Uterus (tissue), 2 donors: ENCODE measurements at regions not wholly inside any gene's neighbourhood (a gene's known extent, or its start where the extent isn't known, plus 50 kb on each side); places are given as distances from the start of the nearest gene placed in this dataset.

Experiments
- CTCF ChIP-seq, 4 experiments: fragments of 200-600 bp in 2 of 4; fragments of 450-650 bp in 2 of 4; sonication (generic) in 2 of 4; IDR thresholded peaks; one replicate each; pipeline ENCODE4 v1.5.1; 2016 to 2019; ENCODE audit warnings: antibody characterized with exemption in 4 of 4, mild to moderate bottlenecking in 2 of 4, moderate library complexity in 1 of 4
- POLR2A ChIP-seq, 2 donors: fragments of 450-650 bp; IDR thresholded peaks; one replicate each; pipeline ENCODE4 v1.6.1; 2016; ENCODE audit warnings: antibody characterized with exemption in 2 of 2, mild to moderate bottlenecking in 1 of 2, moderate library complexity in 1 of 2

DNA sequence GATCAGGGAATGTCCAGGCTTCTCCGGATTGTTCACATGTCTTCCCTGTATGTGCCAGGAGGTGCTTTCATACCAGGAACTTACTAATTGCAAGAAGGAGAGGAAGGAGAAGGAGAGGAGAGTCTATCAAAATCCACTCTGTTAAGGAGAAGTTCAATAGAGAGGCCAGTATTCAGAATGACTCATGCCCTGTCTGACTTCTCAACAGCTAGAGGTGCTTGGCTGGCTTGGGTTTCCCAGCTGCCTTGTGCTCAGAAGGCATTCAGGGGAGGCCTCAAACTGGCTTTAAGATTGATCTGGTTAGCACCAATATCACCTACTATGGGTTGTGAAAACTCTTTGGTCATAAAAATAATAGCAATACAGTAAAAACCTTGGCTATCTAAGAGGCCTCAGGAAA lies 167.9 kb upstream of the GLRA1 start:
- TF ChIP-seq CTCF (IDR thresholded peaks at IDR 0.05), result no peak
- TF ChIP-seq POLR2A (IDR thresholded peaks at IDR 0.05), result no peak
